B cell (primary cell): ENCODE measurements at regions not wholly inside any gene's neighbourhood (a gene's known extent, or its start where the extent isn't known, plus 50 kb on each side); places are given as distances from the start of the nearest gene placed in this dataset.

Experiments
- EZH2 ChIP-seq: IDR thresholded peaks from 2 replicates; pipeline ENCODE4 v1.6.1; 2012; ENCODE audit warnings: borderline replicate concordance, low read depth, mild to moderate bottlenecking, moderate library complexity, low read length; ENCODE audit not compliant: insufficient read depth, poor library complexity, severe bottlenecking
- TF ChIP-seq, protein P1 (sequence below): fragments of 200-600 bp; IDR thresholded peaks from one replicate; pipeline ENCODE4 v1.8.0; 2022; ENCODE audit warnings: antibody characterized with exemption, mild to moderate bottlenecking

DNA sequence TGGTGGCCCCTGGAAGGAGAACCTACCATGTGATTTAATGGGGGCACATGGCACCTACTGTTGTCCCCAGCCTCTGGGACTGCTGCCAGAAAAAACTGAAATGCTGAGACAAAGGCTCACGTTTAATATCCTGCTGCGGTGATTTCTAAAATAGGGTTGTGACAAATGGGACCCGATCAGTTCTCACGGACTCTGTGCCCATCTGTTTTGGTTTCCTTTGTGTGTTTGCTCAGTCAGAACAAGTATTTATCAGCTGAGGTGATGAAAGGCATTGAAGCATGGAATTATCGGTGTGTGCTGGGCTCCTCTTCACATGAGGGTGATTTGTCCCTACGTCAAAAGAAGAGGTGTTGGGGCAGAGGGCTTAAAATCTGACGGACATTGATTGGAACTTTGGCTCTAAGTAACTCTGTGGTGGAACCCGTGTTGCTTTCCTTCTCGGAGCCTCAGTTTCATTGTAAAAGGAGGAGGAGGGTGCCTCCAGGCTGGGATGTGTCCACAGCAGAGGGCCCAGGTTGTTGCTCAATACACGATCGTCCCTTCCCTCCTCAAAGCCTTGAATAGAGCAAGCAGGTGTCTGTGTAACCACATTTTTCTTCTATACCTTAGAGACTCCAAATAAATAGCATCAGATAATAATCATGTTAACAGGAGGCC is 283.3 kb upstream of the RGMA start:
- no peak for TF ChIP-seq EZH2
- TF ChIP-seq, protein P1, sequence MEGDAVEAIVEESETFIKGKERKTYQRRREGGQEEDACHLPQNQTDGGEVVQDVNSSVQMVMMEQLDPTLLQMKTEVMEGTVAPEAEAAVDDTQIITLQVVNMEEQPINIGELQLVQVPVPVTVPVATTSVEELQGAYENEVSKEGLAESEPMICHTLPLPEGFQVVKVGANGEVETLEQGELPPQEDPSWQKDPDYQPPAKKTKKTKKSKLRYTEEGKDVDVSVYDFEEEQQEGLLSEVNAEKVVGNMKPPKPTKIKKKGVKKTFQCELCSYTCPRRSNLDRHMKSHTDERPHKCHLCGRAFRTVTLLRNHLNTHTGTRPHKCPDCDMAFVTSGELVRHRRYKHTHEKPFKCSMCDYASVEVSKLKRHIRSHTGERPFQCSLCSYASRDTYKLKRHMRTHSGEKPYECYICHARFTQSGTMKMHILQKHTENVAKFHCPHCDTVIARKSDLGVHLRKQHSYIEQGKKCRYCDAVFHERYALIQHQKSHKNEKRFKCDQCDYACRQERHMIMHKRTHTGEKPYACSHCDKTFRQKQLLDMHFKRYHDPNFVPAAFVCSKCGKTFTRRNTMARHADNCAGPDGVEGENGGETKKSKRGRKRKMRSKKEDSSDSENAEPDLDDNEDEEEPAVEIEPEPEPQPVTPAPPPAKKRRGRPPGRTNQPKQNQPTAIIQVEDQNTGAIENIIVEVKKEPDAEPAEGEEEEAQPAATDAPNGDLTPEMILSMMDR: no peak
